Retinal pigment epithelial cell (primary cell): ENCODE measurements at regions not wholly inside any gene's neighbourhood (a gene's known extent, or its start where the extent isn't known, plus 50 kb on each side); places are given as distances from the start of the nearest gene placed in this dataset.

Source experiments
- DNase-seq: peaks from one replicate; pipeline ENCODE4 v3.0.0-alpha.2; 2010; ENCODE audit warnings: low read depth
- H3K4me3 ChIP-seq: 2 replicates; pipeline ENCODE4 v1.5.1; 2011; ENCODE audit warnings: mild to moderate bottlenecking, low read length, control low read depth, moderate library complexity
- TF ChIP-seq, protein P1 (sequence below): conservative IDR thresholded peaks from 2 replicates; pipeline ENCODE4 v1.5.1; 2011; ENCODE audit warnings: low read depth, low read length, control low read depth, inconsistent platforms

- TF ChIP-seq, protein P1, sequence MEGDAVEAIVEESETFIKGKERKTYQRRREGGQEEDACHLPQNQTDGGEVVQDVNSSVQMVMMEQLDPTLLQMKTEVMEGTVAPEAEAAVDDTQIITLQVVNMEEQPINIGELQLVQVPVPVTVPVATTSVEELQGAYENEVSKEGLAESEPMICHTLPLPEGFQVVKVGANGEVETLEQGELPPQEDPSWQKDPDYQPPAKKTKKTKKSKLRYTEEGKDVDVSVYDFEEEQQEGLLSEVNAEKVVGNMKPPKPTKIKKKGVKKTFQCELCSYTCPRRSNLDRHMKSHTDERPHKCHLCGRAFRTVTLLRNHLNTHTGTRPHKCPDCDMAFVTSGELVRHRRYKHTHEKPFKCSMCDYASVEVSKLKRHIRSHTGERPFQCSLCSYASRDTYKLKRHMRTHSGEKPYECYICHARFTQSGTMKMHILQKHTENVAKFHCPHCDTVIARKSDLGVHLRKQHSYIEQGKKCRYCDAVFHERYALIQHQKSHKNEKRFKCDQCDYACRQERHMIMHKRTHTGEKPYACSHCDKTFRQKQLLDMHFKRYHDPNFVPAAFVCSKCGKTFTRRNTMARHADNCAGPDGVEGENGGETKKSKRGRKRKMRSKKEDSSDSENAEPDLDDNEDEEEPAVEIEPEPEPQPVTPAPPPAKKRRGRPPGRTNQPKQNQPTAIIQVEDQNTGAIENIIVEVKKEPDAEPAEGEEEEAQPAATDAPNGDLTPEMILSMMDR = no peak
- H3K4me3 ChIP-seq = no peak overlapping the region
- DNase-seq = no peak
Measured at GRCh38 chr22:47266329-47266728, 503.9 kb downstream of the TBC1D22A start.

DNA sequence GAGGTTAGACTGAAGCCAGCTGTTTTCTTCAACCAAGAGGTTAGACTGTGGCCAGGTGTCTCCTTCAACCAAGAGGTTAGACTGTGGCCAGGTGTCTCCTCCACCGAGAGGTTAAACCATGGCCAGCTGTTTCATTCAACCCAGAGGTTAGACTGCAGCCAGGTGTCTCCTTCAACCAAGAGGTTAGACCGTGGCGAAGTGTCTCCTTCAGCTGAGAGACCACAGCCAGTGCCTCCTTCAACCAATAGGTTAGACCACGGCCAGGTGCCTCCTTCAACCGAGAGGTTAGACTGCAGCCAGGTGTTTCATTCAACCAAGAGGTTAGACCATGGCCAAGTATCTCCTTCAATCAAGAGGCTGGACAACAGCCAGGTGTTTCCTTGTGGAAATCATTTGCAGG is 498.1 kb downstream of the TBC1D22A start:
- no peak for DNase-seq
- no peak overlapping the region for H3K4me3 ChIP-seq
- TF ChIP-seq, protein P1 = no peak

GRCh38 chr22:47259990-47260389 is 497.5 kb downstream of the TBC1D22A start:
- H3K4me3 ChIP-seq = no peak overlapping the region
- TF ChIP-seq, protein P1 = no peak
- DNase-seq = no peak

GRCh38 chr22:47259049-47259448 is 496.6 kb downstream of the TBC1D22A start:
- H3K4me3 ChIP-seq = no peak overlapping the region
- TF ChIP-seq, protein P1 = no peak
- no peak for DNase-seq

- TF ChIP-seq, protein P1 = no peak
- no peak for DNase-seq
- no peak overlapping the region for H3K4me3 ChIP-seq
Measured at GRCh38 chr22:47257976-47258375, 495.5 kb downstream of the TBC1D22A start.

- H3K4me3 ChIP-seq = no peak overlapping the region
- DNase-seq = no peak
- TF ChIP-seq, protein P1 = no peak
Measured at GRCh38 chr22:47257566-47257965, 495.1 kb downstream of the TBC1D22A start.

DNA sequence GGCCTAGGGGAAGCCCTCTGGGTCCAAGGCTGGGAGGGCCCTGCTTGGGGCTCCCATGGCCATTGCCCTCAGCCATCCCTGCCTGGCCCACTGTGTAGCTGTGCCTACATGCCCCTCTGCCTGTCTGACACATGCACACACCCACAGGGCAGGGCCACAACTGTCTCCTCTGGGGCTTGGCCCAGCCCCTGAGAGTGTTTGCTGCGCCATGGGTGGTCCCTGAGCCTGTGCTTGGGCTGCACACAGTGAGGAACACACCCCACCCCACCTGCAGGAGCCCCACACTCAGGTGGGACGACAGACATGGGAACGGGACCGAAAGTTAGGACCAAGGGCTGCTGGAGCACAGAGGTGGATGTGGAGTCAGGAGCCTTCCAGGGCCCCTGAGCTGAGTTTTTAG is 489.5 kb downstream of the TBC1D22A start:
- TF ChIP-seq, protein P1 = no peak
- H3K4me3 ChIP-seq = no peak overlapping the region
- DNase-seq = no peak
